Astrocyte (in vitro differentiated cells and primary cell): ENCODE measurements at regions not wholly inside any gene's neighbourhood (a gene's known extent, or its start where the extent isn't known, plus 50 kb on each side); places are given as distances from the start of the nearest gene placed in this dataset.
A peak's percentile ranks its signal among the peaks of the same experiment; 100 is the strongest.

Experiments used
- DNase-seq: peaks from one replicate; pipeline ENCODE4 v3.0.0-alpha.2; 2010; ENCODE audit warnings: low read depth
- FAIRE-seq: peaks from 2 replicates; lab custom pipeline; 2011; peaks lifted over from hg19 to GRCh38; lab: Jason Lieb, UNC
- H2AFZ ChIP-seq: 2 replicates; pipeline ENCODE4 v1.6.0; 2012; ENCODE audit warnings: low read depth, low read length, inconsistent platforms
- H3K27ac ChIP-seq: 2 replicates; pipeline ENCODE4 v1.5.1; 2011; ENCODE audit warnings: low read depth, low read length, inconsistent platforms
- H3K27me3 ChIP-seq: 2 replicates; pipeline ENCODE4 v1.6.0; 2011; ENCODE audit warnings: low read length, inconsistent platforms; ENCODE audit not compliant: insufficient read depth
- H3K36me3 ChIP-seq: 2 replicates; pipeline ENCODE4 v1.5.1; 2011; ENCODE audit warnings: low read length, inconsistent platforms; ENCODE audit not compliant: insufficient read depth
- H3K4me1 ChIP-seq: 2 replicates; pipeline ENCODE4 v1.5.1; 2011; ENCODE audit warnings: low read length, inconsistent platforms; ENCODE audit not compliant: insufficient read depth
- H3K4me2 ChIP-seq: 2 replicates; pipeline ENCODE4 v1.6.0; 2012; ENCODE audit warnings: low read length, inconsistent platforms
- H3K4me3 ChIP-seq: 2 replicates; pipeline ENCODE4 v1.5.1; 2011; ENCODE audit warnings: low read depth, mild to moderate bottlenecking, low read length, inconsistent platforms; ENCODE audit not compliant: insufficient read depth
- H3K79me2 ChIP-seq: 2 replicates; pipeline ENCODE4 v1.6.0; 2012; ENCODE audit warnings: mild to moderate bottlenecking, low read length, inconsistent platforms; ENCODE audit not compliant: insufficient read depth
- H3K9ac ChIP-seq: 2 replicates; pipeline ENCODE4 v1.6.0; 2012; ENCODE audit warnings: mild to moderate bottlenecking, low read length, inconsistent platforms
- H3K9me3 ChIP-seq: 2 replicates; pipeline ENCODE4 v1.5.1; 2012; ENCODE audit warnings: low read depth, mild to moderate bottlenecking, low read length, inconsistent platforms; ENCODE audit not compliant: insufficient read depth
- H4K20me1 ChIP-seq: 2 replicates; pipeline ENCODE4 v1.6.0; 2012; ENCODE audit warnings: low read length, inconsistent platforms; ENCODE audit not compliant: insufficient read depth
- H3K27ac Mint-ChIP-seq: one replicate; pipeline ENCODE4 v1.8.0; 2021; ENCODE audit warnings: mild to moderate bottlenecking, mixed read lengths; ENCODE audit not compliant: unreplicated experiment
- H3K27me3 Mint-ChIP-seq: one replicate; pipeline ENCODE4 v1.8.0; 2021; ENCODE audit warnings: low read depth, mixed read lengths; ENCODE audit not compliant: unreplicated experiment
- H3K36me3 Mint-ChIP-seq: one replicate; pipeline ENCODE4 v1.8.0; 2021; ENCODE audit warnings: low read depth, mixed read lengths; ENCODE audit not compliant: unreplicated experiment
- H3K4me1 Mint-ChIP-seq: one replicate; pipeline ENCODE4 v1.8.0; 2021; ENCODE audit warnings: low read depth, mixed read lengths; ENCODE audit not compliant: unreplicated experiment
- H3K4me3 Mint-ChIP-seq: one replicate; pipeline ENCODE4 v1.8.0; 2021; ENCODE audit warnings: mild to moderate bottlenecking, moderate library complexity, mixed read lengths; ENCODE audit not compliant: unreplicated experiment
- H3K9me3 Mint-ChIP-seq: one replicate; pipeline ENCODE4 v1.8.0; 2021; ENCODE audit warnings: mild to moderate bottlenecking, mixed read lengths; ENCODE audit not compliant: unreplicated experiment
- CTCF ChIP-seq: IDR thresholded peaks from 2 replicates; pipeline ENCODE4 v1.5.1; 2011; ENCODE audit warnings: low read depth, mild to moderate bottlenecking, inconsistent platforms, low read length, moderate library complexity; ENCODE audit not compliant: insufficient read depth
- EZH2 ChIP-seq: IDR thresholded peaks from 2 replicates; pipeline ENCODE4 v1.6.1; 2012; ENCODE audit warnings: mild to moderate bottlenecking, low read length, inconsistent platforms; ENCODE audit not compliant: insufficient read depth

- peaks cover 23% of the 10 kb centered on the region for H3K4me1 ChIP-seq
- no peaks in the 10 kb centered on the region for H3K9me3 ChIP-seq
- H3K4me1 Mint-ChIP-seq = peaks cover 30% of the 10 kb centered on the region
- peaks cover 3% of the 10 kb centered on the region for H4K20me1 ChIP-seq
- peaks cover 5% of the 10 kb centered on the region for H3K9me3 Mint-ChIP-seq
- no peaks in the 10 kb centered on the region for H3K36me3 ChIP-seq
- no peaks in the 10 kb centered on the region for H3K36me3 Mint-ChIP-seq
- FAIRE-seq (no peak), DNase-seq (no peak)
- H3K27ac Mint-ChIP-seq = no peak overlapping the region
- no peak overlapping the region for H3K4me2 ChIP-seq
- TF ChIP-seq EZH2 (no peak), CTCF (no peak)
- peaks cover 34% of the 10 kb centered on the region for H3K27me3 ChIP-seq
- H3K4me3 ChIP-seq = no peak overlapping the region
- H3K9ac ChIP-seq = no peak overlapping the region
- no peaks in the 10 kb centered on the region for H3K79me2 ChIP-seq
- no peak overlapping the region for H3K27ac ChIP-seq
- H3K4me3 Mint-ChIP-seq = no peak overlapping the region
- no peak overlapping the region for H2AFZ ChIP-seq
- no peaks in the 10 kb centered on the region for H3K27me3 Mint-ChIP-seq
These were observed 103.0 kb upstream of the LGALSL start for GRCh38 chr2:64350996-64351395.

- H3K4me3 ChIP-seq = no peak overlapping the region
- no peaks in the 10 kb centered on the region for H3K36me3 ChIP-seq
- Mint-ChIP-seq H3K36me3 (no peaks in the 10 kb centered on the region), H3K4me1 (peaks cover 35% of the 10 kb centered on the region), H3K27me3 (peaks cover 4% of the 10 kb centered on the region), H3K4me3 (no peak overlapping the region), H3K27ac (no peak overlapping the region), H3K9me3 (peaks cover 5% of the 10 kb centered on the region)
- H3K4me2 ChIP-seq = no peak overlapping the region
- H3K9me3 ChIP-seq = no peaks in the 10 kb centered on the region
- DNase-seq (no peak), FAIRE-seq (no peak)
- peaks cover 3% of the 10 kb centered on the region for H4K20me1 ChIP-seq
- no peak overlapping the region for H2AFZ ChIP-seq
- H3K4me1 ChIP-seq = peaks cover 23% of the 10 kb centered on the region
- H3K9ac ChIP-seq = no peak overlapping the region
- H3K79me2 ChIP-seq = no peaks in the 10 kb centered on the region
- TF ChIP-seq EZH2 (no peak), CTCF (no peak)
- peaks cover 44% of the 10 kb centered on the region for H3K27me3 ChIP-seq
- no peak overlapping the region for H3K27ac ChIP-seq
These were observed 101.7 kb upstream of the LGALSL start for GRCh38 chr2:64352292-64352691.

- H3K9me3 Mint-ChIP-seq = peaks cover 5% of the 10 kb centered on the region
- Histone ChIP-seq H4K20me1 (peaks cover 6% of the 10 kb centered on the region), H3K27me3 (peaks cover 56% of the 10 kb centered on the region), H3K4me1 (peaks cover 29% of the 10 kb centered on the region), H3K79me2 (no peaks in the 10 kb centered on the region), H3K4me2 (peak overlapping the region; percentile 63), H3K4me3 (no peak overlapping the region), H3K9me3 (no peaks in the 10 kb centered on the region), H2AFZ (no peak overlapping the region), H3K36me3 (no peaks in the 10 kb centered on the region), H3K9ac (peak overlapping the region; percentile 30), H3K27ac (peak overlapping the region; percentile 27)
- peak; percentile 93 for DNase-seq
- H3K4me1 Mint-ChIP-seq = peaks cover 35% of the 10 kb centered on the region
- FAIRE-seq = no peak
- H3K4me3 Mint-ChIP-seq = no peak overlapping the region
- TF ChIP-seq EZH2 (no peak), CTCF (no peak)
- peak overlapping the region; percentile 60 for H3K27ac Mint-ChIP-seq
- no peaks in the 10 kb centered on the region for H3K36me3 Mint-ChIP-seq
- peaks cover 7% of the 10 kb centered on the region for H3K27me3 Mint-ChIP-seq
These were observed 98.9 kb upstream of the LGALSL start for GRCh38 chr2:64354857-64355680.
